Astrocyte (in vitro differentiated cells and primary cell): ENCODE measurements at regions not wholly inside any gene's neighbourhood (a gene's known extent, or its start where the extent isn't known, plus 50 kb on each side); places are given as distances from the start of the nearest gene placed in this dataset.

Experiments
- DNase-seq: peaks from one replicate; pipeline ENCODE4 v3.0.0-alpha.2; 2010; ENCODE audit warnings: low read depth
- FAIRE-seq: peaks from 2 replicates; lab custom pipeline; 2011; peaks lifted over from hg19 to GRCh38; lab: Jason Lieb, UNC
- H2AFZ ChIP-seq: 2 replicates; pipeline ENCODE4 v1.6.0; 2012; ENCODE audit warnings: low read depth, low read length, inconsistent platforms
- H3K27ac ChIP-seq: 2 replicates; pipeline ENCODE4 v1.5.1; 2011; ENCODE audit warnings: low read depth, low read length, inconsistent platforms
- H3K27me3 ChIP-seq: 2 replicates; pipeline ENCODE4 v1.6.0; 2011; ENCODE audit warnings: low read length, inconsistent platforms; ENCODE audit not compliant: insufficient read depth
- H3K36me3 ChIP-seq: 2 replicates; pipeline ENCODE4 v1.5.1; 2011; ENCODE audit warnings: low read length, inconsistent platforms; ENCODE audit not compliant: insufficient read depth
- H3K4me1 ChIP-seq: 2 replicates; pipeline ENCODE4 v1.5.1; 2011; ENCODE audit warnings: low read length, inconsistent platforms; ENCODE audit not compliant: insufficient read depth
- H3K4me2 ChIP-seq: 2 replicates; pipeline ENCODE4 v1.6.0; 2012; ENCODE audit warnings: low read length, inconsistent platforms
- H3K4me3 ChIP-seq: 2 replicates; pipeline ENCODE4 v1.5.1; 2011; ENCODE audit warnings: low read depth, mild to moderate bottlenecking, low read length, inconsistent platforms; ENCODE audit not compliant: insufficient read depth
- H3K79me2 ChIP-seq: 2 replicates; pipeline ENCODE4 v1.6.0; 2012; ENCODE audit warnings: mild to moderate bottlenecking, low read length, inconsistent platforms; ENCODE audit not compliant: insufficient read depth
- H3K9ac ChIP-seq: 2 replicates; pipeline ENCODE4 v1.6.0; 2012; ENCODE audit warnings: mild to moderate bottlenecking, low read length, inconsistent platforms
- H3K9me3 ChIP-seq: 2 replicates; pipeline ENCODE4 v1.5.1; 2012; ENCODE audit warnings: low read depth, mild to moderate bottlenecking, low read length, inconsistent platforms; ENCODE audit not compliant: insufficient read depth
- H4K20me1 ChIP-seq: 2 replicates; pipeline ENCODE4 v1.6.0; 2012; ENCODE audit warnings: low read length, inconsistent platforms; ENCODE audit not compliant: insufficient read depth
- H3K27ac Mint-ChIP-seq: one replicate; pipeline ENCODE4 v1.8.0; 2021; ENCODE audit warnings: mild to moderate bottlenecking, mixed read lengths; ENCODE audit not compliant: unreplicated experiment
- H3K27me3 Mint-ChIP-seq: one replicate; pipeline ENCODE4 v1.8.0; 2021; ENCODE audit warnings: low read depth, mixed read lengths; ENCODE audit not compliant: unreplicated experiment
- H3K36me3 Mint-ChIP-seq: one replicate; pipeline ENCODE4 v1.8.0; 2021; ENCODE audit warnings: low read depth, mixed read lengths; ENCODE audit not compliant: unreplicated experiment
- H3K4me1 Mint-ChIP-seq: one replicate; pipeline ENCODE4 v1.8.0; 2021; ENCODE audit warnings: low read depth, mixed read lengths; ENCODE audit not compliant: unreplicated experiment
- H3K4me3 Mint-ChIP-seq: one replicate; pipeline ENCODE4 v1.8.0; 2021; ENCODE audit warnings: mild to moderate bottlenecking, moderate library complexity, mixed read lengths; ENCODE audit not compliant: unreplicated experiment
- H3K9me3 Mint-ChIP-seq: one replicate; pipeline ENCODE4 v1.8.0; 2021; ENCODE audit warnings: mild to moderate bottlenecking, mixed read lengths; ENCODE audit not compliant: unreplicated experiment
- EZH2 ChIP-seq: IDR thresholded peaks from 2 replicates; pipeline ENCODE4 v1.6.1; 2012; ENCODE audit warnings: mild to moderate bottlenecking, low read length, inconsistent platforms; ENCODE audit not compliant: insufficient read depth
- TF ChIP-seq, protein P1 (sequence below): IDR thresholded peaks from 2 replicates; pipeline ENCODE4 v1.5.1; 2011; ENCODE audit warnings: low read depth, mild to moderate bottlenecking, inconsistent platforms, low read length, moderate library complexity; ENCODE audit not compliant: insufficient read depth

DNA sequence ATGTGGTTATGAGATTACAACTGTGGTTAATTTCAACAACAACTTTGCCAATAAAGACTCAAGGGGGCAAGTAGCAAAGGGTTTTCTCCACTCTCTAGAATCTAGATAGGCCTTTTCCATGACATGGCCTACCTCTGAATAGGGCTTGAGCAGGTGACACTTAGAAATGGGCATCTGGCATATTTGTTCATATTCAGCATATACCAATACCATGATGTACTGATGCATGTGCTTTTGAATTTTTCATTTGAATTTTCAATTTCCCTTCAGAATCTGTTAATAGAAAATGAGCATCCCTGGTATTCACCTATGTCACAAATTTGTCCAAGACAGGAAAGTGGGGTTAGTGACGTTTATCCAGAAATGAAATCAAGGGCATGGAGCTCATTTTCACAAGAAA is 757.5 kb upstream of the NRSN1 start:
- TF ChIP-seq, protein P1, sequence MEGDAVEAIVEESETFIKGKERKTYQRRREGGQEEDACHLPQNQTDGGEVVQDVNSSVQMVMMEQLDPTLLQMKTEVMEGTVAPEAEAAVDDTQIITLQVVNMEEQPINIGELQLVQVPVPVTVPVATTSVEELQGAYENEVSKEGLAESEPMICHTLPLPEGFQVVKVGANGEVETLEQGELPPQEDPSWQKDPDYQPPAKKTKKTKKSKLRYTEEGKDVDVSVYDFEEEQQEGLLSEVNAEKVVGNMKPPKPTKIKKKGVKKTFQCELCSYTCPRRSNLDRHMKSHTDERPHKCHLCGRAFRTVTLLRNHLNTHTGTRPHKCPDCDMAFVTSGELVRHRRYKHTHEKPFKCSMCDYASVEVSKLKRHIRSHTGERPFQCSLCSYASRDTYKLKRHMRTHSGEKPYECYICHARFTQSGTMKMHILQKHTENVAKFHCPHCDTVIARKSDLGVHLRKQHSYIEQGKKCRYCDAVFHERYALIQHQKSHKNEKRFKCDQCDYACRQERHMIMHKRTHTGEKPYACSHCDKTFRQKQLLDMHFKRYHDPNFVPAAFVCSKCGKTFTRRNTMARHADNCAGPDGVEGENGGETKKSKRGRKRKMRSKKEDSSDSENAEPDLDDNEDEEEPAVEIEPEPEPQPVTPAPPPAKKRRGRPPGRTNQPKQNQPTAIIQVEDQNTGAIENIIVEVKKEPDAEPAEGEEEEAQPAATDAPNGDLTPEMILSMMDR = no peak
- no peak overlapping the region for H2AFZ ChIP-seq
- H3K4me3 Mint-ChIP-seq = no peak overlapping the region
- no peaks in the 10 kb centered on the region for H3K9me3 ChIP-seq
- H3K79me2 ChIP-seq = no peaks in the 10 kb centered on the region
- H3K9ac ChIP-seq = no peak overlapping the region
- H3K36me3 Mint-ChIP-seq = no peaks in the 10 kb centered on the region
- no peaks in the 10 kb centered on the region for H3K36me3 ChIP-seq
- no peak overlapping the region for H3K4me2 ChIP-seq
- no peak overlapping the region for H3K27ac Mint-ChIP-seq
- H4K20me1 ChIP-seq = no peaks in the 10 kb centered on the region
- H3K4me3 ChIP-seq = no peak overlapping the region
- DNase-seq = no peak
- H3K9me3 Mint-ChIP-seq = peaks cover 1% of the 10 kb centered on the region
- H3K4me1 Mint-ChIP-seq = no peaks in the 10 kb centered on the region
- H3K27ac ChIP-seq = no peak overlapping the region
- no peak for FAIRE-seq
- no peaks in the 10 kb centered on the region for H3K4me1 ChIP-seq
- no peaks in the 10 kb centered on the region for H3K27me3 Mint-ChIP-seq
- no peaks in the 10 kb centered on the region for H3K27me3 ChIP-seq

DNA sequence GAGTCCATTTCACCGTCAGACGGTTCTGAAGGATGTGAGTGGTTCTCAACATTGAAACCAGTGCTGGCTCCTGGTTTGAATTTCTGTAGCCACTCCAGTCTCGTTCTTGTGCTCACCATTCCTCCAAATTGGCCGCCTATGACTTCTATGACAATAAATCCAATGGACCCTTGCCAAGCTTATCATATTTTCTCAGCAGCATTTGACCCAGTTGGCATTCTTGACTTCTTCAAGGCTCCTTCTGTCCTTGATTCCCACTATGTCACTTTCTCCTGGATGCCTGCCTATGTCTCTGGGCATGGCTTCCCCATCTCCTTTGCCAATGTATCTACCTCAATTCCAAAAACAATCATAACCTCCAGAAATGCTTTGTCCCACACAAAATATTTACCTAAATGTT is 756.0 kb upstream of the NRSN1 start:
- no peaks in the 10 kb centered on the region for H3K36me3 ChIP-seq
- H3K27me3 ChIP-seq = no peaks in the 10 kb centered on the region
- no peaks in the 10 kb centered on the region for H3K9me3 ChIP-seq
- no peak overlapping the region for H3K4me2 ChIP-seq
- no peaks in the 10 kb centered on the region for H4K20me1 ChIP-seq
- FAIRE-seq = no peak
- no peak overlapping the region for H3K4me3 ChIP-seq
- no peaks in the 10 kb centered on the region for H3K79me2 ChIP-seq
- TF ChIP-seq, protein P1 = no peak
- no peak for TF ChIP-seq EZH2
- H3K27me3 Mint-ChIP-seq = no peaks in the 10 kb centered on the region
- H3K36me3 Mint-ChIP-seq = no peaks in the 10 kb centered on the region
- no peaks in the 10 kb centered on the region for H3K4me1 ChIP-seq
- no peaks in the 10 kb centered on the region for H3K4me1 Mint-ChIP-seq
- no peaks in the 10 kb centered on the region for H3K9me3 Mint-ChIP-seq
- no peak overlapping the region for H3K27ac Mint-ChIP-seq
- no peak overlapping the region for H2AFZ ChIP-seq
- no peak for DNase-seq
- no peak overlapping the region for H3K4me3 Mint-ChIP-seq
- no peak overlapping the region for H3K9ac ChIP-seq
- H3K27ac ChIP-seq = no peak overlapping the region

DNA sequence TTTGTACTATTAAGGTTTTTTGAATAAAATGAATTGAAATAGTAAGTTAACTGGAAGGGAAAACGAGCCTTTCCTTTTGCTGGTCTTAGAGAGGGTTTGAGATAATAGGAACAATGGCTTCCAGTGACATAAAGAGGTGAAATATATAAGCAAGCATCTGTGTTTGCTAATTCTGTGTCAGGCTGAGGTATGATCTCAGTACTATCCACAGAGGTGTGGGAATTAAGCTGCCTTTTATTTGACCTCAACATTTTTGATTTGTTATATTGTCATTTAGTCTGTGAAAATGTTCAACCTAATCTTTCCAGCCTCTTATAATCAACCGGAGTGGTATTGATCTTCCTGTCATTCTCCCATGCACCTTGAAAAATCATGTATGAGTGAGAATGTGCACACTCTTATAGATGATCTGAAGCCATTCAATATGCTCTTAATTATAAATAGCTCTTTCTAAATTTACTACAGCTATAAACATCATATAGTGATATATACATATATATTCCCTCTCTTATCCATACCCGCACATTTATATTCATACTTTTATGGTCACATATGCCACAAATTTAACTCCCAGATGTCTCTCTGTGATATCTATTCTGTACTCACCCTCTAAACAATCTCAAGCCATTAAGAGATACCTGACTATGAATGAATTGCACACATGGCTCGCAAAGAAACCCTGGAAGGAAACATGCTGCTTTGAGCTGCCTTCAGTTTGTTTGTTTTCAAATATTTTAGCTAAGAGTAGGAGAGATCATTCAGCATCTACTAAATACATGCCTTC is 754.7 kb upstream of the NRSN1 start:
- Mint-ChIP-seq H3K27me3 (no peaks in the 10 kb centered on the region), H3K9me3 (no peaks in the 10 kb centered on the region), H3K4me3 (no peak overlapping the region), H3K4me1 (no peaks in the 10 kb centered on the region), H3K36me3 (no peaks in the 10 kb centered on the region), H3K27ac (no peak overlapping the region)
- FAIRE-seq = no peak
- Histone ChIP-seq H3K4me2 (no peak overlapping the region), H3K27ac (no peak overlapping the region), H4K20me1 (no peaks in the 10 kb centered on the region), H3K4me1 (no peaks in the 10 kb centered on the region), H3K79me2 (no peaks in the 10 kb centered on the region), H3K27me3 (no peaks in the 10 kb centered on the region), H2AFZ (no peak overlapping the region), H3K9ac (no peak overlapping the region), H3K9me3 (no peaks in the 10 kb centered on the region), H3K36me3 (no peaks in the 10 kb centered on the region), H3K4me3 (no peak overlapping the region)
- DNase-seq = no peak
- TF ChIP-seq EZH2 = no peak
- TF ChIP-seq, protein P1 = no peak
